Activated CD4-positive, alpha-beta T cell treated with anti-CD3 and anti-CD28 coated beads, Interleukin-2, amount 50 U/mL, for 1 hour (primary cell): ENCODE measurements at regions not wholly inside any gene's neighbourhood (a gene's known extent, or its start where the extent isn't known, plus 50 kb on each side); places are given as distances from the start of the nearest gene placed in this dataset.

Source experiments
- DNase-seq: peaks from one replicate; pipeline ENCODE4 v3.0.0-alpha.2; 2020

- DNase-seq, result no peak
Measured at GRCh38 chr18:41753826-41754225, 201.2 kb upstream of the PIK3C3 start.

GRCh38 chr18:41752826-41753225 lies 202.2 kb upstream of the PIK3C3 start:
- DNase-seq, result no peak

GRCh38 chr18:41751652-41752051 lies 203.4 kb upstream of the PIK3C3 start:
- DNase-seq, result no peak

- no peak for DNase-seq
Measured at GRCh38 chr18:41751161-41751560, 203.9 kb upstream of the PIK3C3 start.

GRCh38 chr18:41747723-41748242 lies 207.3 kb upstream of the PIK3C3 start:
- DNase-seq, result no peak

GRCh38 chr18:41745166-41746049 lies 209.6 kb upstream of the PIK3C3 start:
- no peak for DNase-seq

- DNase-seq, result no peak
Measured at GRCh38 chr18:41744421-41745030, 210.5 kb upstream of the PIK3C3 start.

GRCh38 chr18:41737218-41737617 lies 217.8 kb upstream of the PIK3C3 start:
- DNase-seq, result no peak

GRCh38 chr18:41734917-41735316 lies 220.1 kb upstream of the PIK3C3 start:
- DNase-seq, result no peak

GRCh38 chr18:41732356-41732755 lies 222.7 kb upstream of the PIK3C3 start:
- DNase-seq, result no peak

GRCh38 chr18:41731884-41732283 lies 223.2 kb upstream of the PIK3C3 start:
- DNase-seq, result no peak

- DNase-seq, result no peak
Measured at GRCh38 chr18:41724195-41724594, 230.8 kb upstream of the PIK3C3 start.

- DNase-seq, result no peak
Measured at GRCh38 chr18:41721103-41721790, 233.8 kb upstream of the PIK3C3 start.

GRCh38 chr18:41720226-41720625 lies 234.8 kb upstream of the PIK3C3 start:
- DNase-seq, result no peak

- no peak for DNase-seq
Measured at GRCh38 chr18:41719808-41720207, 235.2 kb upstream of the PIK3C3 start.

GRCh38 chr18:41714872-41715271 lies 240.2 kb upstream of the PIK3C3 start:
- no peak for DNase-seq

GRCh38 chr18:41713969-41714825 lies 240.8 kb upstream of the PIK3C3 start:
- no peak for DNase-seq

- DNase-seq, result no peak
Measured at GRCh38 chr18:41706301-41706700, 248.7 kb upstream of the PIK3C3 start.

- DNase-seq, result no peak
Measured at GRCh38 chr18:41703744-41704530, 251.1 kb upstream of the PIK3C3 start.

- no peak for DNase-seq
Measured at GRCh38 chr18:41700416-41700815, 254.6 kb upstream of the PIK3C3 start.

- no peak for DNase-seq
Measured at GRCh38 chr18:41695441-41695840, 259.6 kb upstream of the PIK3C3 start.

GRCh38 chr18:41693008-41693407 lies 262.0 kb upstream of the PIK3C3 start:
- DNase-seq, result no peak
